Thyroid gland (tissue), 4 donors: ENCODE measurements at regions not wholly inside any gene's neighbourhood (a gene's known extent, or its start where the extent isn't known, plus 50 kb on each side); places are given as distances from the start of the nearest gene placed in this dataset.
"Not testable (repeated sequence)": the region's sequence is repeated elsewhere in the genome, so short reads cannot be mapped to it uniquely, and the experiment has no call there.

Experiments used
- DNase-seq, 2 donors: peaks; one replicate each; pipeline ENCODE4 v3.0.0-alpha.2; 2019
- H3K27ac ChIP-seq, 3 donors: fragments of 200-600 bp; sonication (generic); 1 replicate in 2 of 3; 2 replicates in 1 of 3; pipeline ENCODE4 v1.5.1; 2016 to 2019; ENCODE audit warnings: mild to moderate bottlenecking in 1 of 3, moderate library complexity in 1 of 3
- H3K27me3 ChIP-seq: fragments of 200-600 bp; sonication (generic); one replicate; pipeline ENCODE4 v1.5.1; 2019
- H3K36me3 ChIP-seq, 2 donors: fragments of 200-600 bp; sonication (generic); one replicate each; pipeline ENCODE4 v1.5.1; 2016 to 2019
- H3K4me1 ChIP-seq, 2 donors: fragments of 200-600 bp; sonication (generic); one replicate each; pipeline ENCODE4 v1.5.1; 2017 to 2019
- H3K4me3 ChIP-seq, 3 donors: fragments of 200-600 bp; sonication (generic); replicated peaks in 1 of 3; 1 replicate in 2 of 3; 2 replicates in 1 of 3; pipeline ENCODE4 v1.5.1; 2016; ENCODE audit warnings: mild to moderate bottlenecking in 1 of 3
- H3K9me3 ChIP-seq: fragments of 200-600 bp; sonication (generic); one replicate; pipeline ENCODE4 v1.5.1; 2017
- CTCF ChIP-seq, 6 experiments: fragments of 200-600 bp in 3 of 6; fragments of 450-650 bp in 3 of 6; sonication (generic) in 3 of 6; IDR thresholded peaks; one replicate each; pipeline ENCODE4 v1.5.1; 2016 to 2019; ENCODE audit warnings: antibody characterized with exemption in 6 of 6, mild to moderate bottlenecking in 2 of 6, inconsistent platforms in 1 of 6, moderate library complexity in 1 of 6
- POLR2A ChIP-seq, 2 donors: fragments of 450-650 bp; IDR thresholded peaks; one replicate each; pipeline ENCODE4 v1.6.1; 2017; ENCODE audit warnings: antibody characterized with exemption in 2 of 2, mild to moderate bottlenecking in 2 of 2, moderate library complexity in 1 of 2
- WGBS, 2 donors: methylation state at CpG; one replicate each; pipeline ENCODE4 v1.1.5; 2017; 5-methylcytosine and 5-hydroxymethylcytosine counted together
- intact Hi-C: fragments of 100-400 bp; cut with DNase I; formaldehyde crosslinking; loops from one replicate; pipeline ENCODE4 v1.15.1; 2023

DNA sequence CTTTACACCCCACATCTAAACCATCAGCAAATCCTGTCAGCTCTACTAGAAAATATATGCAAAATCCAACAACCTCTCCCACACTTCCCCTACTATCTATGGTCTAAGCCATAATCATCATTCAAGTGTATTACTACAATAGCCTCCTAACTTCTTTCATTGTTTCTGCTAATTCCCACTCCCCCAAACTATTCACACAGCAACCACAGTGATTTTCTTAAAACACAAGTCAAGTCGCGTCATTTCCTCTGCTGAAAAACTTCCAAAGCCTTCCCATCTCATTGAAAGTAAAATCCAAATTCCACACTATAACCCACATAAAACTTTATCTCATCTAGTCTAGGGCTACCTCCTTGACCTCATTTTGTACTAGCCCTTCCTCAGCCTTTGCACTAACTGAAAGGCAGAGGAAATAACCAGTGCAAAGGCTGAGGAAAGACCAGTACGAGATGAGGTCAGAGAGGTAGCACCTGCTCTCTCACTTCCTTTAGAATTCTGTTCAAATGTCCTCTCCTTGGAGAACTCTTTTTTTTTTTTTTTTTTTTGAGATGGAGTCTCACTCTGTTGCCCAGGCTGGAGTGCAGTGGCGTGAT lies 65.5 kb upstream of the MDM1 start:
- 85 to 92% methylated on average over 4 of the region's 4 CpGs for WGBS, 2 donors
- TF ChIP-seq CTCF (IDR thresholded peaks at IDR 0.05), result no peak
- TF ChIP-seq POLR2A (IDR thresholded peaks at IDR 0.05), result no peak
- intact Hi-C loops, result no loop called here
- H3K27me3 ChIP-seq, result no peaks in the 10 kb centered on the region
- no peak overlapping the region for H3K4me3 ChIP-seq
- DNase-seq, result no peak
- H3K9me3 ChIP-seq, result no peaks in the 10 kb centered on the region
- peaks cover 5 to 14% of the 10 kb centered on the region in 2 donors for H3K4me1 ChIP-seq
- H3K27ac ChIP-seq, result no peak overlapping the region
- H3K36me3 ChIP-seq, result no peaks in the 10 kb centered on the region

- H3K36me3 ChIP-seq, DNase-seq, H3K27me3 ChIP-seq, intact Hi-C loops, H3K27ac ChIP-seq, H3K9me3 ChIP-seq, H3K4me3 ChIP-seq: not testable (repeated sequence)
- peaks cover 5 to 14% of the 10 kb centered on the region in 2 donors for H3K4me1 ChIP-seq
- 94 to 100% methylated on average over 4 to 6 of the region's 6 CpGs for WGBS, 2 donors
These were observed 66.5 kb upstream of the MDM1 start for GRCh38 chr12:68398689-68399088.

GRCh38 chr12:68400226-68400829 lies 68.2 kb upstream of the MDM1 start:
- H3K4me1 ChIP-seq, result peaks cover 5 to 21% of the 10 kb centered on the region in 2 donors
- intact Hi-C loops, result no loop called here
- no peaks in the 10 kb centered on the region for H3K27me3 ChIP-seq
- DNase-seq, result peak; percentile 14 to 36
- WGBS, 2 donors, result 29 to 41% methylated on average over 5 of the region's 5 CpGs
- H3K9me3 ChIP-seq, result no peaks in the 10 kb centered on the region
- H3K27ac ChIP-seq, result peak overlapping the region in 1 of 3 donors; percentile 2
- H3K36me3 ChIP-seq, result no peaks in the 10 kb centered on the region
- no peak overlapping the region for H3K4me3 ChIP-seq
- TF ChIP-seq CTCF (IDR thresholded peaks at IDR 0.05) (no peak), POLR2A (IDR thresholded peaks at IDR 0.05) (no peak)

GRCh38 chr12:68402422-68402821 lies 70.3 kb upstream of the MDM1 start:
- Histone ChIP-seq H3K4me3 (no peak overlapping the region), H3K9me3 (no peaks in the 10 kb centered on the region), H3K27ac (no peak overlapping the region), H3K27me3 (no peaks in the 10 kb centered on the region), H3K36me3 (no peaks in the 10 kb centered on the region), H3K4me1 (peaks cover 19 to 35% of the 10 kb centered on the region in 2 donors)
- no peak for TF ChIP-seq CTCF (IDR thresholded peaks at IDR 0.05)
- no peak for TF ChIP-seq POLR2A (IDR thresholded peaks at IDR 0.05)
- 97% methylated on average over 2 of the region's 2 CpGs for WGBS, 2 donors
- DNase-seq, result no peak
- intact Hi-C loops, result no loop called here

DNA sequence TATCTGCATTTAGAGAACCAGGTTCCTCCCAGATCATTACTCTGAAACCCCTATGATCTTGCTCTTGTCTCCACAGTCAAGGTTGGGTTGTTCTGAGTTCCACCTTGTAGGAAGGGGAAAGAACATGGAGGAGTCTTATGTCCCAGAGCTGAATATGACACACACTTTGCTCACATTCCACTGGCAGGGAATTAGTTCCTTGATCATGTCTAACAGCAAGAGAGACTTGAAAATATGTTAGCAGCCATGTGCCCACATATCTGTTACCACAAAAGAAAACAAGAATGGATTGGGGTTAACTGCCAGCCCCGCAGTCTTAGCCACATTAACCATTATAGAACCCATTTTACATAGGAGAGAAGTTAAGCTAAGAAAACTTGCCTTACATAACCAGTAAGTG lies 71.1 kb upstream of the MDM1 start:
- TF ChIP-seq POLR2A (IDR thresholded peaks at IDR 0.05) (no peak), CTCF (IDR thresholded peaks at IDR 0.05) (no peak)
- intact Hi-C loops, result no loop called here
- Histone ChIP-seq H3K9me3 (no peaks in the 10 kb centered on the region), H3K27me3 (no peaks in the 10 kb centered on the region), H3K36me3 (no peaks in the 10 kb centered on the region), H3K4me3 (no peak overlapping the region), H3K27ac (no peak overlapping the region), H3K4me1 (peaks cover 19 to 35% of the 10 kb centered on the region in 2 donors)
- WGBS, 2 donors, result 74 to 88% methylated on average over 1 of the region's 1 CpG
- DNase-seq, result no peak
